Prostate gland (tissue), 2 donors: ENCODE measurements at regions not wholly inside any gene's neighbourhood (a gene's known extent, or its start where the extent isn't known, plus 50 kb on each side); places are given as distances from the start of the nearest gene placed in this dataset.

Source experiments
- DNase-seq: peaks from one replicate; pipeline ENCODE4 v3.0.0-alpha.2; 2019; ENCODE audit warnings: low spot score
- H3K27ac ChIP-seq, 2 donors: fragments of 200-600 bp; sonication (generic); 2 replicates each; pipeline ENCODE4 v1.5.1; 2017 to 2019
- H3K27me3 ChIP-seq: fragments of 200-600 bp; sonication (generic); replicated peaks from 2 replicates; pipeline ENCODE4 v1.5.1; 2019; ENCODE audit not compliant: insufficient read depth
- H3K36me3 ChIP-seq, 2 donors: fragments of 200-600 bp; sonication (generic); 1 replicate in 1 of 2; 2 replicates in 1 of 2; pipeline versions ENCODE4 v1.5.1 to v1.8.1; 2017 to 2019
- H3K4me1 ChIP-seq: fragments of 200-600 bp; sonication (generic); replicated peaks from 2 replicates; pipeline ENCODE4 v1.5.1; 2019
- H3K4me3 ChIP-seq, 2 donors: fragments of 200-600 bp; sonication (generic); 2 replicates each; pipeline ENCODE4 v1.5.1; 2017 to 2019
- H3K9me3 ChIP-seq: fragments of 200-600 bp; sonication (generic); 2 replicates; pipeline ENCODE4 v1.5.1; 2017
- POLR2A ChIP-seq: fragments of 450-650 bp; IDR thresholded peaks from one replicate; pipeline ENCODE4 v1.6.1; 2016; ENCODE audit warnings: antibody characterized with exemption, mild to moderate bottlenecking
- POLR2AphosphoS5 ChIP-seq: sonication (generic); formaldehyde crosslinking; IDR thresholded peaks from one replicate; pipeline ENCODE4 v1.6.1; 2017; ENCODE audit warnings: antibody characterized with exemption
- WGBS: methylation state at CpG from one replicate; pipeline ENCODE4 v1.1.5; 2018; 5-methylcytosine and 5-hydroxymethylcytosine counted together
- intact Hi-C: fragments of 100-400 bp; cut with DNase I; formaldehyde crosslinking; loops from one replicate; pipeline ENCODE4 v1.14.2; 2022
- TF ChIP-seq, protein P1 (sequence below), 4 experiments: fragments of 200-600 bp in 2 of 4; fragments of 450-650 bp in 2 of 4; sonication (generic) in 2 of 4; IDR thresholded peaks; 1 replicate in 3 of 4; 2 replicates in 1 of 4; pipeline ENCODE4 v1.5.1; 2016 to 2019; ENCODE audit warnings: antibody characterized with exemption in 4 of 4, mild to moderate bottlenecking in 2 of 4, moderate library complexity in 2 of 4

DNA sequence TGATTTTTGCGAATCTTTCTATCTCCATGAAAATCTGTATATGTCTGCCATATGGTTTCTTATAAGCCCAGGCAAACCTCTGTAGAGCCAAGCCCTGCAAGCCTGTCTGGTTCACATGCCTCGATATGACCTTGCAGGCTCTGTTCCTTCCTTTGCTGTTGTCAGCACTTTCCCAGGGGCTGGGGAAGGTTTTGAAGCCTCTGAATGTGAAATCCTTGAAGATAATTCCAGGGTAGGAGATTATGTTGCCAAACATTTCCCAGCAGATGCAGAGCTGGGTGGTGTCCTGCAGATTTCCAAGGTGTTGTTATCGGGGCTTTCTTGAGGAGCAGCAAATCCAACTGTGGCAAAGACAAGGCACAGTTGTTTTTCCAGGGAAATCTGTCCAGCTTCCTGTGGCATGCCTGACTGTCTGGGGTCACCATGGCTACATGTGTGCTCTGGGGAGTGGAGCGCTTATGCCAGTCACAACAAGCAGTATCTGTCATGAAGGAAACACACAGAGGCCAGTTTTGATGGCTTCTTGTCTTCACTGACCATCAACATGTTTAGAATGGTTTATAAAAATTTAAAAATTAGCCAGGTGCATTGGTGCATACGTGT, 60.7 kb upstream of the RPS23 start:
- Histone ChIP-seq H3K27me3 (no peaks in the 10 kb centered on the region), H3K4me1 (no peaks in the 10 kb centered on the region), H3K4me3 (no peak overlapping the region), H3K9me3 (no peaks in the 10 kb centered on the region), H3K27ac (no peak overlapping the region), H3K36me3 (no peaks in the 10 kb centered on the region)
- WGBS: 85% methylated on average over 5 of the region's 5 CpGs
- no peak for DNase-seq
- intact Hi-C loops: no loop called here
- TF ChIP-seq POLR2A (no peak), POLR2AphosphoS5 (no peak)
- TF ChIP-seq, protein P1, sequence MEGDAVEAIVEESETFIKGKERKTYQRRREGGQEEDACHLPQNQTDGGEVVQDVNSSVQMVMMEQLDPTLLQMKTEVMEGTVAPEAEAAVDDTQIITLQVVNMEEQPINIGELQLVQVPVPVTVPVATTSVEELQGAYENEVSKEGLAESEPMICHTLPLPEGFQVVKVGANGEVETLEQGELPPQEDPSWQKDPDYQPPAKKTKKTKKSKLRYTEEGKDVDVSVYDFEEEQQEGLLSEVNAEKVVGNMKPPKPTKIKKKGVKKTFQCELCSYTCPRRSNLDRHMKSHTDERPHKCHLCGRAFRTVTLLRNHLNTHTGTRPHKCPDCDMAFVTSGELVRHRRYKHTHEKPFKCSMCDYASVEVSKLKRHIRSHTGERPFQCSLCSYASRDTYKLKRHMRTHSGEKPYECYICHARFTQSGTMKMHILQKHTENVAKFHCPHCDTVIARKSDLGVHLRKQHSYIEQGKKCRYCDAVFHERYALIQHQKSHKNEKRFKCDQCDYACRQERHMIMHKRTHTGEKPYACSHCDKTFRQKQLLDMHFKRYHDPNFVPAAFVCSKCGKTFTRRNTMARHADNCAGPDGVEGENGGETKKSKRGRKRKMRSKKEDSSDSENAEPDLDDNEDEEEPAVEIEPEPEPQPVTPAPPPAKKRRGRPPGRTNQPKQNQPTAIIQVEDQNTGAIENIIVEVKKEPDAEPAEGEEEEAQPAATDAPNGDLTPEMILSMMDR (IDR thresholded peaks at IDR 0.05): no peak

DNA sequence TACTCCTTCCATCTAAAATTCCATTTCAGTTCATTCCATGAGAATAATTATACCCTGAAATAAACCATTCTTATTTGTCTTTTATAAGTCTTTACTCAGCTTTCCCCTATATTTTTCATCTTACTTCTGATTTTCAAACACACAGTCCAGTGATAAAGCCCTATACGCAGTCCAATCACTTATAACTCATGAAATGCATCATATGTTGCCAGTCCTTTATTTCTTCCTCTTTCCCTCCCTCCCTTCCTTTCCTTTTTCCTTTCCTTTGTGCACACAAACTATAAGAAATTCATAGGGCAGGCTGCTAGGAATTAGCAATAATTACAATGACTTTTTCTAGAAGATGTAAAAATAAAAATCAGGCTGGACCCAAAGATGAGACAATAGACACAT, 58.8 kb upstream of the RPS23 start:
- Histone ChIP-seq H3K4me3 (no peak overlapping the region), H3K4me1 (no peaks in the 10 kb centered on the region), H3K27me3 (no peaks in the 10 kb centered on the region), H3K36me3 (no peaks in the 10 kb centered on the region), H3K9me3 (no peaks in the 10 kb centered on the region), H3K27ac (no peak overlapping the region)
- intact Hi-C loops: no loop called here
- 93% methylated on average over 1 of the region's 1 CpG for WGBS
- TF ChIP-seq, protein P1 (IDR thresholded peaks at IDR 0.05): no peak
- TF ChIP-seq POLR2A: no peak
- no peak for TF ChIP-seq POLR2AphosphoS5
- DNase-seq: no peak

DNA sequence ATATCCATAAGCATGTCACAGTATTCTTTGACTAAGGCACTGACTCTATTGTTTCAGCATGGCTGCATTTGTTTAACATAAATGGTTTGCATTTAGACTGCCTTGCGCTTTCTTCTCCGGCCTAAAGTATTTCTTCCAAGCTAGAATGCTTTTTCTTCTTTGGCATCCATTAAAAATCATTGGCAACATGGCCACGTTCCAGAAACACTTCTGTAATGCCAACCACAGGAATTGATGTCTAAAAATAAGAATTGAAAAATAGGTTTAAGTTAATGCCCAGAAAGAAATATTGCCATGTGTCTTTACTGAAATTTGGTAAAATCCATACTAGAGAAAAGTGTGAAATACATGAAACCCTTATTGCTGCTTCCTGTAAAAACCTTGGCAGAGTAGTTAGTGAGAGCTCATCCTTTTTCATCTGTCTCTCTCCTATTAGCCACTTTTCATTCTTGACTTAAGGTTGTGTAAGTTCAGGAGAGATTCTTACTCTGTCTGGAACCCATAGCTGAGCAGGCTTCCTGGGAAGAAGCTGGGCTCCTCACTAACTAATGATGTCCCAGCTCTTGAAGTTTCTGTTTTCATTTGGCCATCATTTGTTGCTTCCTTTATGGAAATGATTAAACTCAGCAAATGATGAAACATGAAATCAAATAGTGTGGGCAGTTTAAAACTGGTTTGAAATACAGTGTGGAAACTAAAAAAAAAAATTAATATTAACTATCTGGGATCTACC, 58.2 kb upstream of the RPS23 start:
- TF ChIP-seq POLR2AphosphoS5: no peak
- TF ChIP-seq, protein P1 (IDR thresholded peaks at IDR 0.05): no peak
- no peak for TF ChIP-seq POLR2A
- H3K27me3 ChIP-seq: no peaks in the 10 kb centered on the region

DNA sequence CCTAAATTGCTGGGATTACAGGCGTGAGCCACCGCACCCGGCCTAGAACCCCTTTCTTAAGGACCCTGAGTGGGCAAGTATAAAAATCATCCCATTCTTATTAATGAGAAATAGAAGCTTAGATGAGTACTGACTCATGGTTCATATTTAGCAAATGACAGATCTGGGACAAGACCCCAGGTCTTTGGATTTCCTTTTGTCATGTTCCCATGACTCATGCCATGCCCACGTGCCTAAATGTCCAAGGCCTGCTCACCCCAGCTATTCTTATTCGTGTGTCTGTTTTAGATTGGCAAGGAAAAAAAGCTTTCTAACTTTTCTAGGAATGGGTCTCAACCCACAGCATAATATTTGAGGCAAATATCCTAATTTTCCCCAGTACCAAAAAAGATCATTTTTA, 57.7 kb upstream of the RPS23 start:
- no peak overlapping the region for H3K4me3 ChIP-seq
- H3K27me3 ChIP-seq: no peaks in the 10 kb centered on the region
- no peak for DNase-seq
- no peaks in the 10 kb centered on the region for H3K36me3 ChIP-seq
- no peak overlapping the region for H3K27ac ChIP-seq
- H3K9me3 ChIP-seq: no peaks in the 10 kb centered on the region
- intact Hi-C loops: no loop called here
- no peaks in the 10 kb centered on the region for H3K4me1 ChIP-seq
- TF ChIP-seq POLR2AphosphoS5: no peak
- TF ChIP-seq, protein P1 (IDR thresholded peaks at IDR 0.05): no peak
- TF ChIP-seq POLR2A: no peak
- WGBS: 82% methylated on average over 5 of the region's 5 CpGs

More for the DNA sequence above, 58.2 kb upstream of the RPS23 start:
- no peak for DNase-seq
- intact Hi-C loops: no loop called here
- Histone ChIP-seq H3K27ac (no peak overlapping the region), H3K9me3 (no peaks in the 10 kb centered on the region), H3K4me1 (no peaks in the 10 kb centered on the region), H3K36me3 (no peaks in the 10 kb centered on the region), H3K4me3 (no peak overlapping the region)
- WGBS: 88% methylated on average over 3 of the region's 3 CpGs

DNA sequence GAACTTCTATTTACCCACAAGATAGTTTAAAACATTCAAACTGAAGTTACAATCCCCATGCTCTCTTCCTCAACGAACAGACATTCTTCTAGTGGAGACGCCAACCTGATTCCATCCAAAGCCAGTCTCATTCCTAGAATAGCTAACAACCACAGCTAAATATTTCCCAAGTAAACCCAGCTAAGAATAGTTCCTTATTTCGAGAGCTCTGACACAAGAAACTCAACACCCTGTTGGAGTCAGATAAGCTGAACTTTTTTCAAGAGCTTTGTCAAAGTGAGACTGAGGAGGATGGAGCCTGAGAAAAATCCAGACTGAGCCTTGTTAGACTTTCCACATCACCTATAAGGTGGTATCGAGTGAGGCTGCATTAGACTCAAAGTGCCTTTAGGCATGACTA, 56.7 kb upstream of the RPS23 start:
- TF ChIP-seq, protein P1 (IDR thresholded peaks at IDR 0.05): no peak
- TF ChIP-seq POLR2A (no peak), POLR2AphosphoS5 (no peak)
- intact Hi-C loops: no loop called here

More for the DNA sequence above, 56.7 kb upstream of the RPS23 start:
- no peak for DNase-seq
- H3K27me3 ChIP-seq: no peaks in the 10 kb centered on the region
- H3K4me3 ChIP-seq: no peak overlapping the region
- H3K9me3 ChIP-seq: no peaks in the 10 kb centered on the region
- H3K36me3 ChIP-seq: no peaks in the 10 kb centered on the region
- H3K4me1 ChIP-seq: no peaks in the 10 kb centered on the region
- no peak overlapping the region for H3K27ac ChIP-seq
- 51% methylated on average over 4 of the region's 4 CpGs for WGBS
